ENCODE measurements at regions not wholly inside any gene's neighbourhood (a gene's known extent, or its start where the extent isn't known, plus 50 kb on each side); places are given as distances from the start of the nearest gene placed in this dataset.

DNA sequence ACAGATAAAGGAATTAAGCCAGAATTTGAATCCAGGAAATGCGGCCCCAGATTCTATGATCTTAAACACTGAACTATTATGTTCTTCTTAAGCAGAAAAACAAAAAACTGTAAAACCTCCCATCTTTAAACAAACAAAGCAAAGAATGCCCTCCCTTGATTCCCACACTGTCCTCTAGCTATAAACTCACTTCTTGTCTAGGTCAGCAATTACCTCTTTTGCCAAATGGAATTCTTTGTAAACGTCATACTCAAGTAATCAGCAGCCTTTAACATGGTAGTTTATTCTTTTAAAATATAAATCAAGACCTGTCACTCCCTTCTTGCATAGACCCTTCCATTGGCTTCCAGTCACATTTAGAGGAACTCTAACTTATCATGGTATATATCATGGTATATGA is 958.9 kb upstream of the CNTN5 start:
- no peak overlapping the region for H2BK12ac ChIP-seq (ENCODE audit: insufficient read length, low read depth, low read length)
- no peaks in the 10 kb centered on the region; a peak in 2 of 7 replicates for H3K36me3 Mint-ChIP-seq (ENCODE audit: insufficient read depth in 1 of 3, low read depth in 3 of 3)
- no peak overlapping the region for H2BK5ac ChIP-seq (ENCODE audit: insufficient read length, low read length)
- no peak overlapping the region for H2BK20ac ChIP-seq (ENCODE audit: low read depth, low read length, poor library complexity, severe bottlenecking)
- no peak overlapping the region for H3K9ac ChIP-seq (ENCODE audit: extremely low read depth, insufficient read length, low read length)
- H3K79me2 ChIP-seq (ENCODE audit: insufficient read depth, low read length), result no peaks in the 10 kb centered on the region
- H3K4me1 ChIP-seq (ENCODE audit: insufficient read depth, low read length), result no peaks in the 10 kb centered on the region
- H3K9me3 Mint-ChIP-seq, result no peaks in the 10 kb centered on the region
- TF ChIP-seq, protein P1, sequence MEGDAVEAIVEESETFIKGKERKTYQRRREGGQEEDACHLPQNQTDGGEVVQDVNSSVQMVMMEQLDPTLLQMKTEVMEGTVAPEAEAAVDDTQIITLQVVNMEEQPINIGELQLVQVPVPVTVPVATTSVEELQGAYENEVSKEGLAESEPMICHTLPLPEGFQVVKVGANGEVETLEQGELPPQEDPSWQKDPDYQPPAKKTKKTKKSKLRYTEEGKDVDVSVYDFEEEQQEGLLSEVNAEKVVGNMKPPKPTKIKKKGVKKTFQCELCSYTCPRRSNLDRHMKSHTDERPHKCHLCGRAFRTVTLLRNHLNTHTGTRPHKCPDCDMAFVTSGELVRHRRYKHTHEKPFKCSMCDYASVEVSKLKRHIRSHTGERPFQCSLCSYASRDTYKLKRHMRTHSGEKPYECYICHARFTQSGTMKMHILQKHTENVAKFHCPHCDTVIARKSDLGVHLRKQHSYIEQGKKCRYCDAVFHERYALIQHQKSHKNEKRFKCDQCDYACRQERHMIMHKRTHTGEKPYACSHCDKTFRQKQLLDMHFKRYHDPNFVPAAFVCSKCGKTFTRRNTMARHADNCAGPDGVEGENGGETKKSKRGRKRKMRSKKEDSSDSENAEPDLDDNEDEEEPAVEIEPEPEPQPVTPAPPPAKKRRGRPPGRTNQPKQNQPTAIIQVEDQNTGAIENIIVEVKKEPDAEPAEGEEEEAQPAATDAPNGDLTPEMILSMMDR (conservative IDR thresholded peaks at IDR 0.05), result no peak
- H2BK15ac ChIP-seq (ENCODE audit: low read depth, low read length), result no peak overlapping the region
- H3K4me1 Mint-ChIP-seq, result no peaks in the 10 kb centered on the region; a peak in 1 of 4 replicates
- H3K27ac Mint-ChIP-seq, result no peak overlapping the region
- no peak overlapping the region for H3K18ac ChIP-seq (ENCODE audit: insufficient read length, low read depth, low read length)
- H3K27ac ChIP-seq (ENCODE audit: insufficient read length, low read depth, low read length), result no peak overlapping the region
- no peak overlapping the region for H3K23ac ChIP-seq (ENCODE audit: insufficient read length, low read depth, low read length)
- H3T11ph ChIP-seq (ENCODE audit: low read length), result no peak overlapping the region
- H4K20me1 ChIP-seq (ENCODE audit: control insufficient read depth, insufficient read depth, insufficient read length), result no peaks in the 10 kb centered on the region
- H3K4me3 Mint-ChIP-seq, result no peak overlapping the region
- H3K27me3 ChIP-seq (ENCODE audit: insufficient read depth, low read length), result no peaks in the 10 kb centered on the region
- H3K4ac ChIP-seq (ENCODE audit: low read depth, low read length), result no peak overlapping the region
- no peak overlapping the region for H2BK120ac ChIP-seq (ENCODE audit: low read depth, low read length, poor library complexity, severe bottlenecking)
- H3K4me2 ChIP-seq (ENCODE audit: insufficient read depth, insufficient read length, low read length), result no peak overlapping the region
- H3K14ac ChIP-seq (ENCODE audit: insufficient read depth, low read length), result no peak overlapping the region
- no peak overlapping the region for H2AFZ ChIP-seq (ENCODE audit: low read length)
- DNase-seq, result no peak
- no peak overlapping the region for H2AK5ac ChIP-seq (ENCODE audit: insufficient read length, low read length)
- no peak overlapping the region for H4K91ac ChIP-seq (ENCODE audit: insufficient read length, low read depth, low read length)
- H3K9me3 ChIP-seq (ENCODE audit: control insufficient read depth, low read depth, low read length), result no peaks in the 10 kb centered on the region
- WGBS (ENCODE audit: extremely low coverage, insufficient read length, low lambda C conversion rate), result no CpG with 5 or more reads among the region's 2 CpGs
- no peak overlapping the region for H3K56ac ChIP-seq (ENCODE audit: insufficient read length, low read depth, low read length)
- H4K8ac ChIP-seq (replicated peaks; ENCODE audit: insufficient read length, low read depth, low read length), result no peak overlapping the region
- H3K79me1 ChIP-seq (ENCODE audit: insufficient read depth, low read depth, low read length, poor library complexity, severe bottlenecking), result no peaks in the 10 kb centered on the region
- no peaks in the 10 kb centered on the region for H3K27me3 Mint-ChIP-seq (ENCODE audit: low read depth)
- H3K23me2 ChIP-seq (ENCODE audit: insufficient read length, low read depth, low read length, poor library complexity, severe bottlenecking), result no peaks in the 10 kb centered on the region
- no peak overlapping the region for H4K5ac ChIP-seq (ENCODE audit: insufficient read length, low read depth, low read length)
